Common myeloid progenitor, CD34-positive (primary cell): ENCODE measurements at regions not wholly inside any gene's neighbourhood (a gene's known extent, or its start where the extent isn't known, plus 50 kb on each side); places are given as distances from the start of the nearest gene placed in this dataset.
"Not testable (repeated sequence)": the region's sequence is repeated elsewhere in the genome, so short reads cannot be mapped to it uniquely, and the experiment has no call there.

Source experiments
- CTCF ChIA-PET: fragments of 350-600 bp; sonication (Branson Sonifier 250); formaldehyde crosslinking; loops from one replicate; lab custom pipeline; 2021; ENCODE audit warnings: antibody characterized with exemption; lab: Charles Lee
- POLR2A ChIA-PET: fragments of 350-600 bp; sonication (Branson Sonifier 250); formaldehyde crosslinking; loops from one replicate; lab custom pipeline; 2021; ENCODE audit warnings: antibody characterized with exemption; lab: Charles Lee
- DNase-seq, 3 donors: peaks; one replicate each; pipeline versions ENCODE4 v3.0.0 to v3.0.0-alpha.2; 2013
- H3K27ac ChIP-seq, 2 experiments: 1 replicate in 1 of 2; 2 replicates in 1 of 2; pipeline ENCODE4 v1.7.0; 2013; ENCODE audit warnings: inconsistent platforms in 2 of 2, low read length in 2 of 2, mild to moderate bottlenecking in 2 of 2, low read depth in 1 of 2, moderate library complexity in 1 of 2; ENCODE audit not compliant: severe bottlenecking in 2 of 2, insufficient read depth in 1 of 2, poor library complexity in 1 of 2
- H3K27me3 ChIP-seq, 5 experiments: replicated peaks in 2 of 5; 1 replicate in 3 of 5; 2 replicates in 2 of 5; pipeline versions ENCODE4 v1.6.1 to v1.7.0; 2013; ENCODE audit warnings: low read length in 4 of 5, mild to moderate bottlenecking in 2 of 5, moderate library complexity in 2 of 5, inconsistent platforms in 1 of 5; ENCODE audit not compliant: insufficient read depth in 5 of 5, control insufficient read depth in 4 of 5
- H3K36me3 ChIP-seq, 4 experiments: 1 replicate in 2 of 4; 2 replicates in 2 of 4; pipeline versions ENCODE4 v1.6.1 to v1.7.0; 2013; ENCODE audit warnings: low read length in 3 of 4, control low read depth in 1 of 4, mild to moderate bottlenecking in 1 of 4; ENCODE audit not compliant: control insufficient read depth in 4 of 4, insufficient read depth in 4 of 4
- H3K4me1 ChIP-seq, 4 experiments: 1 replicate in 3 of 4; 2 replicates in 1 of 4; pipeline versions ENCODE4 v1.6.1 to v1.7.1; 2013; ENCODE audit warnings: low read length in 3 of 4, mild to moderate bottlenecking in 3 of 4, control low read depth in 1 of 4, inconsistent platforms in 1 of 4, moderate library complexity in 1 of 4; ENCODE audit not compliant: control insufficient read depth in 4 of 4, insufficient read depth in 4 of 4; ENCODE audit errors: control extremely low read depth in 1 of 4
- H3K4me3 ChIP-seq, 7 experiments: 1 replicate in 4 of 7; 2 replicates in 3 of 7; pipeline versions ENCODE4 v1.5.1 to v1.7.0; 2013; ENCODE audit warnings: mild to moderate bottlenecking in 7 of 7, low read length in 6 of 7, moderate library complexity in 6 of 7, inconsistent platforms in 2 of 7, low read depth in 2 of 7, control low read depth in 1 of 7; ENCODE audit not compliant: insufficient read depth in 4 of 7, control insufficient read depth in 1 of 7; ENCODE audit errors: extremely low read depth in 1 of 7
- H3K9me3 ChIP-seq, 5 experiments: 1 replicate in 4 of 5; 2 replicates in 1 of 5; pipeline versions ENCODE4 v1.6.1 to v1.7.1; 2013; ENCODE audit warnings: low read length in 4 of 5, mild to moderate bottlenecking in 2 of 5, inconsistent platforms in 1 of 5, low read depth in 1 of 5, moderate library complexity in 1 of 5; ENCODE audit not compliant: control insufficient read depth in 4 of 5, insufficient read depth in 2 of 5; ENCODE audit errors: control extremely low read depth in 1 of 5
- whole genome bisulfite sequencing: methylation state at CpG from one replicate; pipeline ENCODE4 v1.1.5; 2013; ENCODE audit not compliant: insufficient coverage; 5-methylcytosine and 5-hydroxymethylcytosine counted together

DNA sequence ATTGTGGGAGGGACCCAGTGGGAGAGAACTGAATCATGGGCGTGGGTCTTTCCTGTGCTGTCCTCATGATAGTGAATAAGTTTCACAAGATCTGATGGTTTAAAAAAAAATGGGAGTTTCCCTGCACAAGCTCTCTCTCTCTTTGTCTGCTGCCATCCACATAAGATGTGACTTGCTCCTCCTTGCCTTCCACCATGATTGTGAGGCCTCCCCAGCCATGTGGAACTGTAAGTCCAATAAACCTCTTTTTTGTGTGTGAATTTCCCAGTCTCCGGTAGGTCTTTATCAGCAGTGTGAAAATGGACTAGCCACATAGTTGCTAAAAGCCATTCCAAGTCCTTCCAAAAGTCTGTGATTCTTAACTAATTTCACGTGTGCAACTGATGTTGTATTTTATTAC is 91.5 kb downstream of the CDC42EP3 start:
- CTCF ChIA-PET, result interaction anchor here (2.1 kb wide), 1 partner anchor 11 kb away, joined by 6 read pairs; no protein-coding TSS in a partner anchor

GRCh38 chr2:37581433-37581832 is 90.0 kb downstream of the CDC42EP3 start:
- Histone ChIP-seq H3K27me3 (no peaks in the 10 kb centered on the region), H3K4me3 (no peak overlapping the region), H3K27ac (no peak overlapping the region), H3K4me1 (peaks cover 9 to 29% (median 27%) of the 10 kb centered on the region in 4 experiments), H3K36me3 (no peaks in the 10 kb centered on the region), H3K9me3 (peaks cover 0 to 8% (median 0%) of the 10 kb centered on the region in 5 experiments)
- 100% methylated on average over 3 of the region's 5 CpGs for WGBS
- no peak for DNase-seq
- ChIA-PET CTCF (no interaction called here), POLR2A (no interaction called here)

More for the DNA sequence above, 91.5 kb downstream of the CDC42EP3 start:
- H3K9me3 ChIP-seq, DNase-seq, H3K27ac ChIP-seq, H3K27me3 ChIP-seq, H3K36me3 ChIP-seq, POLR2A ChIA-PET, H3K4me3 ChIP-seq: not testable (repeated sequence)
- H3K4me1 ChIP-seq, result peaks cover 9 to 15% (median 13%) of the 10 kb centered on the region in 4 experiments
- no CpG with 5 or more reads among the region's 3 CpGs for WGBS

DNA sequence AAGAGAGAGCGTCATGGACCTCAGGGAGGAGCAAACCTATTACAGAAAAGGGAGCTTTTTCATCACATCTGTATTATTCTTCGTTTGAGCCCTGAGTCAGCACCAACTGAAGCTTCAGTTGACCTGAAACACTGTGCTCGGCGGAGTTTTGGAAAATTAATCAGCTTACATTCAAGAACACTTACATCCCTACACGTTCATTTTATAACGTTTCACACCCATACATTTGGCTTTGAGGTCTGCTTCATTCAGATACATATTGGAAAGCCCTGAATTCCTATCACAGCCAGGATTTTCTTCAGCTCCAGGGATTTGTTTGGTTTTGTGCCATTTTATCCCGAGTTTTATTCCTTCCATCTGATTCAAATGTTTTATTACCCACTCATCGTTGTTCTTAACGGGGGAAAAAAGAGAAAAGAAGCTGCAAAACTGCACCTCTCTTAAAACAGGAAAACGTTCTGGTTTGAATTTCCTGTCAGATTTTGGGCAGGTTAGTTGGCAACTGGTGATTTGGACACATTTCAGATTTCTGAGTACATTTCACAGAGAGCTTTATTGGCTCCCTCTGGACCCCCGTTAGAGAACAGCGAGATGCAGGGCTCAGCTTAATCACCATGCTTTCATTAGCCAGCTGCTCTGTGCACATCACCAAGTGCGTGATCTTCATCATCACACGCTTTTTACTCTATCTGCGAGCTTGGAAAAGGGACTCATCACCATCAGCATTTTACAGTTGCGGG is 88.8 kb downstream of the CDC42EP3 start:
- peak in 2 of 3 donors; percentile 41 to 44 for DNase-seq
- 15% methylated on average over 13 of the region's 16 CpGs for WGBS
- H3K4me3 ChIP-seq, result peak overlapping the region in 4 of 7 experiments; percentile 13 to 61 (median 34)
- H3K9me3 ChIP-seq, result peaks cover 0 to 8% (median 0%) of the 10 kb centered on the region in 5 experiments
- ChIA-PET CTCF (interaction anchor here (0.8 to 1.5 kb wide), 10 partner anchors 8 to 93 kb away, joined by 3 to 6 read pairs (median 3); no protein-coding TSS in a partner anchor), POLR2A (no interaction called here)
- no peaks in the 10 kb centered on the region for H3K27me3 ChIP-seq
- H3K4me1 ChIP-seq, result peaks cover 9 to 41% (median 36%) of the 10 kb centered on the region in 4 experiments
- no peak overlapping the region for H3K27ac ChIP-seq
- H3K36me3 ChIP-seq, result no peaks in the 10 kb centered on the region

GRCh38 chr2:37583402-37583801 is 88.0 kb downstream of the CDC42EP3 start:
- no peak for DNase-seq
- POLR2A ChIA-PET, result no interaction called here
- peaks cover 9 to 41% (median 36%) of the 10 kb centered on the region in 4 experiments for H3K4me1 ChIP-seq
- H3K9me3 ChIP-seq, result peaks cover 0 to 8% (median 0%) of the 10 kb centered on the region in 5 experiments
- no peaks in the 10 kb centered on the region for H3K27me3 ChIP-seq
- H3K27ac ChIP-seq, result no peak overlapping the region
- CTCF ChIA-PET, result interaction anchor here (0.8 to 1.5 kb wide), 8 partner anchors 8 to 92 kb away, joined by 3 to 5 read pairs (median 3); no protein-coding TSS in a partner anchor
- no peaks in the 10 kb centered on the region for H3K36me3 ChIP-seq
- no CpG with 5 or more reads among the region's 3 CpGs for WGBS
- no peak overlapping the region for H3K4me3 ChIP-seq

- CTCF ChIA-PET, result no interaction called here
- no peak for DNase-seq
- peaks cover 0 to 8% (median 0%) of the 10 kb centered on the region in 5 experiments for H3K9me3 ChIP-seq
- no CpG with 5 or more reads among the region's 2 CpGs for WGBS
- H3K36me3 ChIP-seq, result no peaks in the 10 kb centered on the region
- no peak overlapping the region for H3K4me3 ChIP-seq
- peaks cover 9 to 41% (median 36%) of the 10 kb centered on the region in 4 experiments for H3K4me1 ChIP-seq
- POLR2A ChIA-PET, result no interaction called here
- no peak overlapping the region for H3K27ac ChIP-seq
- no peaks in the 10 kb centered on the region for H3K27me3 ChIP-seq
Observed at GRCh38 chr2:37583867-37584266, 87.6 kb downstream of the CDC42EP3 start.

DNA sequence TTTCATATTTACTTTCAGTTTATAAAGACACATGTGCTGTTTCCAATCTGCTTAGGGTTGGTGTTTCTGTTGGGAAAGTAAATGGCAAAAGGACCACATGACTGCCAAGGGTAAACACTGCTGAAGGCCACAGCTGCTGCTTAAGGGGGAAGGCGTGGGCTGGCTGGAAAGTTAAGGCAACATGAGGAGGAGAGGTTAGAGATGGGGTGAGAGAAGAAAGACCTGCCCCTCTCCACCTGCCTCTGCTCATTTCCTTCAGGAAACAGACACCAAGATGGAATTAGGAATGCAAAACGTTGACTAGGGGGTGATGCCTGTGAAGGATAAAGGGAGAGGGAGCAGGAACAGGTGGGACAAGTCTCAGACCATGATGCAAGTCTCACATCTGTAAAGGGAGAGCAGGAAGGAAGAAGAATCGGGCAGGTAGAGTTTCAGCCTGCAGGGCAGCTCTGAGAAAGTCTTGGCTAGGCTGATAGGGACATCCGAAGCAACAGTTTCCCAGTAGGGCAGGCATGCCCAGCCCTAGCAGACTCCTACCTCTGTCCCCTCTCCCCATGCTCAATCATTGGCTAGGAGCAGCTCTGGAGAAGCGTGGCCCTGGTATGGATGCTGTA is 86.0 kb downstream of the CDC42EP3 start:
- DNase-seq, result peak in 2 of 3 donors; percentile 34 to 37
- no peaks in the 10 kb centered on the region for H3K9me3 ChIP-seq
- CTCF ChIA-PET, result interaction anchor here (1.0 to 1.5 kb wide), 5 partner anchors 28 to 292 kb away, joined by 3 to 6 read pairs (median 4); no protein-coding TSS in a partner anchor
- no peaks in the 10 kb centered on the region for H3K27me3 ChIP-seq
- H3K36me3 ChIP-seq, result no peaks in the 10 kb centered on the region
- peaks cover 9 to 51% (median 39%) of the 10 kb centered on the region in 4 experiments for H3K4me1 ChIP-seq
- H3K4me3 ChIP-seq, result peak overlapping the region in 1 of 7 experiments; percentile 10
- POLR2A ChIA-PET, result no interaction called here
- 67% methylated on average over 3 of the region's 5 CpGs for WGBS
- no peak overlapping the region for H3K27ac ChIP-seq
